Activated naive CD8-positive, alpha-beta T cell treated with anti-CD3 and anti-CD28 coated beads for 36 hours (primary cell): ENCODE measurements at regions not wholly inside any gene's neighbourhood (a gene's known extent, or its start where the extent isn't known, plus 50 kb on each side); places are given as distances from the start of the nearest gene placed in this dataset.

ENCODE experiments used
- DNase-seq: peaks from one replicate; pipeline ENCODE4 v3.0.0; 2021
- H3K27ac Mint-ChIP-seq: one replicate; pipeline ENCODE4 v1.8.0; 2022; ENCODE audit warnings: mild to moderate bottlenecking, moderate library complexity, mixed read lengths
- H3K27me3 Mint-ChIP-seq: one replicate; pipeline ENCODE4 v1.8.0; 2022; ENCODE audit warnings: mild to moderate bottlenecking, mixed read lengths
- H3K36me3 Mint-ChIP-seq: one replicate; pipeline ENCODE4 v1.8.0; 2021; ENCODE audit warnings: mild to moderate bottlenecking, mixed read lengths
- H3K4me1 Mint-ChIP-seq: one replicate; pipeline ENCODE4 v1.8.0; 2021; ENCODE audit warnings: mixed read lengths
- H3K4me3 Mint-ChIP-seq: one replicate; pipeline ENCODE4 v1.8.0; 2022; ENCODE audit warnings: mild to moderate bottlenecking, moderate library complexity, mixed read lengths
- H3K9me3 Mint-ChIP-seq: one replicate; pipeline ENCODE4 v1.8.0; 2022; ENCODE audit warnings: mixed read lengths

- no peaks in the 10 kb centered on the region for H3K4me1 Mint-ChIP-seq
- no peak for DNase-seq
- no peak overlapping the region for H3K27ac Mint-ChIP-seq
- no peaks in the 10 kb centered on the region for H3K36me3 Mint-ChIP-seq
- H3K27me3 Mint-ChIP-seq = no peaks in the 10 kb centered on the region
- H3K4me3 Mint-ChIP-seq = no peak overlapping the region
- no peaks in the 10 kb centered on the region for H3K9me3 Mint-ChIP-seq
Observed at GRCh38 chr4:126687655-126688358, 945.0 kb upstream of the INTU start.

GRCh38 chr4:126691797-126692196 is 941.0 kb upstream of the INTU start:
- Mint-ChIP-seq H3K4me1 (no peaks in the 10 kb centered on the region), H3K9me3 (no peaks in the 10 kb centered on the region), H3K27me3 (no peaks in the 10 kb centered on the region), H3K4me3 (no peak overlapping the region), H3K36me3 (no peaks in the 10 kb centered on the region), H3K27ac (no peak overlapping the region)
- DNase-seq = no peak

GRCh38 chr4:126697748-126698147 is 935.0 kb upstream of the INTU start:
- H3K36me3 Mint-ChIP-seq = no peaks in the 10 kb centered on the region
- no peak overlapping the region for H3K4me3 Mint-ChIP-seq
- H3K27ac Mint-ChIP-seq = no peak overlapping the region
- no peaks in the 10 kb centered on the region for H3K27me3 Mint-ChIP-seq
- peaks cover 2% of the 10 kb centered on the region for H3K9me3 Mint-ChIP-seq
- H3K4me1 Mint-ChIP-seq = no peaks in the 10 kb centered on the region
- DNase-seq = no peak

- H3K4me3 Mint-ChIP-seq = no peak overlapping the region
- DNase-seq = no peak
- no peaks in the 10 kb centered on the region for H3K36me3 Mint-ChIP-seq
- no peaks in the 10 kb centered on the region for H3K27me3 Mint-ChIP-seq
- no peak overlapping the region for H3K27ac Mint-ChIP-seq
- no peaks in the 10 kb centered on the region for H3K4me1 Mint-ChIP-seq
- peaks cover 2% of the 10 kb centered on the region for H3K9me3 Mint-ChIP-seq
Observed at GRCh38 chr4:126698224-126698623, 934.5 kb upstream of the INTU start.

- DNase-seq = no peak
- H3K27me3 Mint-ChIP-seq = no peaks in the 10 kb centered on the region
- no peak overlapping the region for H3K27ac Mint-ChIP-seq
- H3K4me1 Mint-ChIP-seq = no peaks in the 10 kb centered on the region
- peaks cover 2% of the 10 kb centered on the region for H3K9me3 Mint-ChIP-seq
- H3K4me3 Mint-ChIP-seq = no peak overlapping the region
- no peaks in the 10 kb centered on the region for H3K36me3 Mint-ChIP-seq
Observed at GRCh38 chr4:126701756-126702155, 931.0 kb upstream of the INTU start.

- H3K9me3 Mint-ChIP-seq = peaks cover 2% of the 10 kb centered on the region
- no peaks in the 10 kb centered on the region for H3K27me3 Mint-ChIP-seq
- no peak for DNase-seq
- H3K27ac Mint-ChIP-seq = no peak overlapping the region
- no peaks in the 10 kb centered on the region for H3K4me1 Mint-ChIP-seq
- H3K4me3 Mint-ChIP-seq = no peak overlapping the region
- no peaks in the 10 kb centered on the region for H3K36me3 Mint-ChIP-seq
Observed at GRCh38 chr4:126702747-126703146, 930.0 kb upstream of the INTU start.

GRCh38 chr4:126705266-126705665 is 927.5 kb upstream of the INTU start:
- H3K4me3 Mint-ChIP-seq = no peak overlapping the region
- DNase-seq = no peak
- H3K4me1 Mint-ChIP-seq = no peaks in the 10 kb centered on the region
- no peak overlapping the region for H3K27ac Mint-ChIP-seq
- H3K36me3 Mint-ChIP-seq = no peaks in the 10 kb centered on the region
- H3K9me3 Mint-ChIP-seq = peaks cover 2% of the 10 kb centered on the region
- no peaks in the 10 kb centered on the region for H3K27me3 Mint-ChIP-seq

- Mint-ChIP-seq H3K27ac (no peak overlapping the region), H3K4me1 (no peaks in the 10 kb centered on the region), H3K4me3 (no peak overlapping the region), H3K9me3 (peaks cover 2% of the 10 kb centered on the region), H3K36me3 (no peaks in the 10 kb centered on the region), H3K27me3 (no peaks in the 10 kb centered on the region)
- DNase-seq = no peak
Observed at GRCh38 chr4:126708716-126709115, 924.0 kb upstream of the INTU start.

- peaks cover 2% of the 10 kb centered on the region for H3K9me3 Mint-ChIP-seq
- no peak overlapping the region for H3K4me3 Mint-ChIP-seq
- no peaks in the 10 kb centered on the region for H3K36me3 Mint-ChIP-seq
- no peak overlapping the region for H3K27ac Mint-ChIP-seq
- DNase-seq = no peak
- no peaks in the 10 kb centered on the region for H3K4me1 Mint-ChIP-seq
- H3K27me3 Mint-ChIP-seq = no peaks in the 10 kb centered on the region
Observed at GRCh38 chr4:126710935-126711334, 921.8 kb upstream of the INTU start.

- no peak overlapping the region for H3K27ac Mint-ChIP-seq
- peaks cover 9% of the 10 kb centered on the region for H3K9me3 Mint-ChIP-seq
- no peaks in the 10 kb centered on the region for H3K27me3 Mint-ChIP-seq
- DNase-seq = no peak
- no peaks in the 10 kb centered on the region for H3K4me1 Mint-ChIP-seq
- H3K36me3 Mint-ChIP-seq = no peaks in the 10 kb centered on the region
- H3K4me3 Mint-ChIP-seq = no peak overlapping the region
Observed at GRCh38 chr4:126715067-126715466, 917.7 kb upstream of the INTU start.

GRCh38 chr4:126715681-126716080 is 917.1 kb upstream of the INTU start:
- Mint-ChIP-seq H3K27me3 (no peaks in the 10 kb centered on the region), H3K27ac (no peak overlapping the region)
- DNase-seq = no peak

GRCh38 chr4:126718136-126718535 is 914.6 kb upstream of the INTU start:
- Mint-ChIP-seq H3K36me3 (no peaks in the 10 kb centered on the region), H3K27me3 (no peaks in the 10 kb centered on the region)

More at GRCh38 chr4:126715681-126716080, 917.1 kb upstream of the INTU start:
- peaks cover 9% of the 10 kb centered on the region for H3K9me3 Mint-ChIP-seq
- H3K4me1 Mint-ChIP-seq = no peaks in the 10 kb centered on the region
- no peak overlapping the region for H3K4me3 Mint-ChIP-seq
- no peaks in the 10 kb centered on the region for H3K36me3 Mint-ChIP-seq

GRCh38 chr4:126719852-126720251 is 912.9 kb upstream of the INTU start:
- Mint-ChIP-seq H3K27me3 (no peaks in the 10 kb centered on the region), H3K4me1 (no peaks in the 10 kb centered on the region), H3K4me3 (no peak overlapping the region), H3K9me3 (peaks cover 9% of the 10 kb centered on the region), H3K27ac (no peak overlapping the region), H3K36me3 (no peaks in the 10 kb centered on the region)
- DNase-seq = no peak

More at GRCh38 chr4:126718136-126718535, 914.6 kb upstream of the INTU start:
- no peak overlapping the region for H3K27ac Mint-ChIP-seq
- peaks cover 9% of the 10 kb centered on the region for H3K9me3 Mint-ChIP-seq
- no peak overlapping the region for H3K4me3 Mint-ChIP-seq
- no peak for DNase-seq
- no peaks in the 10 kb centered on the region for H3K4me1 Mint-ChIP-seq

- Mint-ChIP-seq H3K4me3 (no peak overlapping the region), H3K27ac (no peak overlapping the region), H3K27me3 (no peaks in the 10 kb centered on the region), H3K36me3 (no peaks in the 10 kb centered on the region), H3K4me1 (no peaks in the 10 kb centered on the region), H3K9me3 (peaks cover 2% of the 10 kb centered on the region)
- no peak for DNase-seq
Observed at GRCh38 chr4:126725906-126726305, 906.9 kb upstream of the INTU start.

- Mint-ChIP-seq H3K4me3 (no peak overlapping the region), H3K9me3 (peaks cover 4% of the 10 kb centered on the region), H3K4me1 (no peaks in the 10 kb centered on the region), H3K27ac (no peak overlapping the region), H3K36me3 (no peaks in the 10 kb centered on the region), H3K27me3 (no peaks in the 10 kb centered on the region)
- no peak for DNase-seq
Observed at GRCh38 chr4:126727461-126727860, 905.3 kb upstream of the INTU start.

GRCh38 chr4:126731062-126731461 is 901.7 kb upstream of the INTU start:
- no peak for DNase-seq
- no peak overlapping the region for H3K4me3 Mint-ChIP-seq
- no peaks in the 10 kb centered on the region for H3K36me3 Mint-ChIP-seq
- H3K27me3 Mint-ChIP-seq = no peaks in the 10 kb centered on the region
- peaks cover 2% of the 10 kb centered on the region for H3K9me3 Mint-ChIP-seq
- no peak overlapping the region for H3K27ac Mint-ChIP-seq
- H3K4me1 Mint-ChIP-seq = no peaks in the 10 kb centered on the region
